ENCODE measurements at regions not wholly inside any gene's neighbourhood (a gene's known extent, or its start where the extent isn't known, plus 50 kb on each side); places are given as distances from the start of the nearest gene placed in this dataset.

- no peak for ATAC-seq
- Histone ChIP-seq H3K36me3 (ENCODE audit: control insufficient read depth, insufficient read depth, low read length) (no peaks in the 10 kb centered on the region), H3K9me3 (ENCODE audit: control insufficient read depth, insufficient read depth, low read length) (peaks cover 6% of the 10 kb centered on the region), H3K27ac (ENCODE audit: low read length) (no peak overlapping the region), H3K4me1 (ENCODE audit: control insufficient read depth, insufficient read depth, low read length) (no peaks in the 10 kb centered on the region), H3K4me3 (ENCODE audit: low read length) (no peak overlapping the region), H3K27me3 (ENCODE audit: control insufficient read depth, insufficient read depth, low read length) (no peaks in the 10 kb centered on the region)
- Mint-ChIP-seq H3K4me3 (no peak overlapping the region), H3K36me3 (no peaks in the 10 kb centered on the region), H3K4me1 (no peaks in the 10 kb centered on the region), H3K27me3 (ENCODE audit: low read depth in 2 of 2) (no peaks in the 10 kb centered on the region), H3K27ac (no peak overlapping the region), H3K9me3 (peaks cover 17 to 31% of the 10 kb centered on the region in 2 donors)
- no peak for TF ChIP-seq CTCF (IDR thresholded peaks at IDR 0.05)
- 81% methylated on average over 2 of the region's 3 CpGs for WGBS (ENCODE audit: insufficient coverage)
- intact Hi-C loops (cut with micrococcal nuclease) = no loop called here
- DNase-seq = no peak
These were observed 1199.0 kb upstream of the CDH6 start for GRCh38 chr5:29994519-29994918.

GRCh38 chr5:29993286-29993685, 1200.2 kb upstream of the CDH6 start:
- H3K36me3 ChIP-seq (ENCODE audit: control insufficient read depth, insufficient read depth, low read length) = no peaks in the 10 kb centered on the region
- no peak for ATAC-seq
- no peak for TF ChIP-seq CTCF (IDR thresholded peaks at IDR 0.05)
- no peak for DNase-seq
- H3K4me1 ChIP-seq (ENCODE audit: control insufficient read depth, insufficient read depth, low read length) = no peaks in the 10 kb centered on the region
- intact Hi-C loops (cut with micrococcal nuclease) = no loop called here
- no peak overlapping the region for H3K27ac ChIP-seq (ENCODE audit: low read length)
- no peak overlapping the region for H3K27ac Mint-ChIP-seq
- H3K27me3 ChIP-seq (ENCODE audit: control insufficient read depth, insufficient read depth, low read length) = no peaks in the 10 kb centered on the region
- WGBS (ENCODE audit: insufficient coverage) = 72% methylated on average over 2 of the region's 3 CpGs
- peaks cover 14 to 28% of the 10 kb centered on the region in 2 donors for H3K9me3 Mint-ChIP-seq
- H3K4me1 Mint-ChIP-seq = no peaks in the 10 kb centered on the region
- H3K4me3 ChIP-seq (ENCODE audit: low read length) = no peak overlapping the region
- no peaks in the 10 kb centered on the region for H3K36me3 Mint-ChIP-seq
- H3K9me3 ChIP-seq (ENCODE audit: control insufficient read depth, insufficient read depth, low read length) = peaks cover 1% of the 10 kb centered on the region
- no peaks in the 10 kb centered on the region for H3K27me3 Mint-ChIP-seq (ENCODE audit: low read depth in 2 of 2)
- no peak overlapping the region for H3K4me3 Mint-ChIP-seq

GRCh38 chr5:29992248-29992647, 1201.2 kb upstream of the CDH6 start:
- no peaks in the 10 kb centered on the region for H3K36me3 ChIP-seq (ENCODE audit: control insufficient read depth, insufficient read depth, low read length)
- H3K27ac ChIP-seq (ENCODE audit: low read length) = no peak overlapping the region
- H3K4me1 ChIP-seq (ENCODE audit: control insufficient read depth, insufficient read depth, low read length) = no peaks in the 10 kb centered on the region
- no peaks in the 10 kb centered on the region for H3K4me1 Mint-ChIP-seq
- no peaks in the 10 kb centered on the region for H3K27me3 Mint-ChIP-seq (ENCODE audit: low read depth in 2 of 2)
- intact Hi-C loops (cut with micrococcal nuclease) = no loop called here
- H3K9me3 Mint-ChIP-seq = peaks cover 15 to 29% of the 10 kb centered on the region in 2 donors
- TF ChIP-seq CTCF (IDR thresholded peaks at IDR 0.05) = no peak
- no CpG with 5 or more reads among the region's 1 CpG for WGBS (ENCODE audit: insufficient coverage)
- no peaks in the 10 kb centered on the region for H3K9me3 ChIP-seq (ENCODE audit: control insufficient read depth, insufficient read depth, low read length)
- H3K4me3 ChIP-seq (ENCODE audit: low read length) = no peak overlapping the region
- no peaks in the 10 kb centered on the region for H3K27me3 ChIP-seq (ENCODE audit: control insufficient read depth, insufficient read depth, low read length)
- no peak for ATAC-seq
- H3K4me3 Mint-ChIP-seq = no peak overlapping the region
- no peak overlapping the region for H3K27ac Mint-ChIP-seq
- no peak for DNase-seq
- no peaks in the 10 kb centered on the region for H3K36me3 Mint-ChIP-seq

- intact Hi-C loops (cut with micrococcal nuclease) = no loop called here
These were observed 1202.8 kb upstream of the CDH6 start for GRCh38 chr5:29990681-29991080.

More at GRCh38 chr5:29990681-29991080, 1202.8 kb upstream of the CDH6 start:
- ATAC-seq (no peak), DNase-seq (no peak)
- Histone ChIP-seq H3K27me3 (ENCODE audit: control insufficient read depth, insufficient read depth, low read length) (no peaks in the 10 kb centered on the region), H3K4me3 (ENCODE audit: low read length) (no peak overlapping the region), H3K36me3 (ENCODE audit: control insufficient read depth, insufficient read depth, low read length) (no peaks in the 10 kb centered on the region), H3K9me3 (ENCODE audit: control insufficient read depth, insufficient read depth, low read length) (no peaks in the 10 kb centered on the region), H3K27ac (ENCODE audit: low read length) (no peak overlapping the region), H3K4me1 (ENCODE audit: control insufficient read depth, insufficient read depth, low read length) (no peaks in the 10 kb centered on the region)
- Mint-ChIP-seq H3K27me3 (ENCODE audit: low read depth in 2 of 2) (no peaks in the 10 kb centered on the region), H3K36me3 (no peaks in the 10 kb centered on the region), H3K27ac (no peak overlapping the region), H3K4me1 (no peaks in the 10 kb centered on the region), H3K4me3 (no peak overlapping the region), H3K9me3 (peaks cover 15 to 26% of the 10 kb centered on the region in 2 donors)
- no peak for TF ChIP-seq CTCF (IDR thresholded peaks at IDR 0.05)
- WGBS (ENCODE audit: insufficient coverage) = 79% methylated on average over 3 of the region's 3 CpGs
